SK-N-SH treated with all-trans-retinoic acid at 6 μM for 48 hours (cell line): ENCODE measurements at regions not wholly inside any gene's neighbourhood (a gene's known extent, or its start where the extent isn't known, plus 50 kb on each side); places are given as distances from the start of the nearest gene placed in this dataset.

Source experiments
- ARNTL ChIP-seq: fragments of 450-650 bp; formaldehyde crosslinking; IDR thresholded peaks from 2 replicates; pipeline ENCODE4 v1.5.0; 2020; ENCODE audit warnings: low read depth, mild to moderate bottlenecking, moderate library complexity, borderline replicate concordance
- CSDC2 ChIP-seq: fragments of 250-450 bp; sonication (Bioruptor Pico); IDR thresholded peaks from 2 replicates; pipeline ENCODE4 v1.5.0; 2020; ENCODE audit warnings: mild to moderate bottlenecking, moderate library complexity
- GLIS3 ChIP-seq: fragments of 250-450 bp; sonication (Bioruptor Pico); IDR thresholded peaks from 2 replicates; pipeline ENCODE4 v1.5.0; 2020; ENCODE audit warnings: mild to moderate bottlenecking, moderate library complexity
- PATZ1 ChIP-seq: fragments of 250-450 bp; sonication (Bioruptor Pico); IDR thresholded peaks from 2 replicates; pipeline ENCODE4 v1.8.0; 2020; ENCODE audit warnings: mild to moderate bottlenecking, moderate library complexity, borderline replicate concordance
- PPARA ChIP-seq: fragments of 250-450 bp; sonication (Bioruptor Pico); IDR thresholded peaks from 2 replicates; pipeline ENCODE4 v1.5.0; 2020; ENCODE audit warnings: mild to moderate bottlenecking, borderline replicate concordance
- TCF4 ChIP-seq: fragments of 250-450 bp; sonication (Bioruptor Pico); IDR thresholded peaks from 2 replicates; pipeline ENCODE4 v1.8.0; 2021; ENCODE audit warnings: mild to moderate bottlenecking, moderate library complexity, borderline replicate concordance
- TOX ChIP-seq: fragments of 250-450 bp; sonication (Bioruptor Pico); IDR thresholded peaks from 2 replicates; pipeline ENCODE4 v1.8.0; 2021; ENCODE audit warnings: mild to moderate bottlenecking, moderate library complexity, borderline replicate concordance
- ZNF70 ChIP-seq: fragments of 450-650 bp; formaldehyde crosslinking; IDR thresholded peaks from 2 replicates; pipeline ENCODE4 v1.5.0; 2020; ENCODE audit warnings: mild to moderate bottlenecking, moderate library complexity

GRCh38 chr11:15761235-15761634 lies 595.1 kb downstream of the SOX6 start:
- no peak for TF ChIP-seq PATZ1 (CRISPR knock-in tag)
- no peak for TF ChIP-seq PPARA (CRISPR knock-in tag)
- TF ChIP-seq ARNTL = no peak
- no peak for TF ChIP-seq TCF4
- TF ChIP-seq ZNF70 (CRISPR knock-in tag) = no peak
- no peak for TF ChIP-seq CSDC2 (CRISPR knock-in tag)
- TF ChIP-seq GLIS3 = no peak
- no peak for TF ChIP-seq TOX (CRISPR knock-in tag)
